Glutamatergic neuron (in vitro differentiated cells): ENCODE measurements at regions not wholly inside any gene's neighbourhood (a gene's known extent, or its start where the extent isn't known, plus 50 kb on each side); places are given as distances from the start of the nearest gene placed in this dataset.
"Not testable (repeated sequence)": the region's sequence is repeated elsewhere in the genome, so short reads cannot be mapped to it uniquely, and the experiment has no call there.

Experiments
- DNase-seq: peaks from one replicate; pipeline ENCODE4 v3.0.0; 2022
- H3K27ac Mint-ChIP-seq: one replicate; pipeline ENCODE4 v1.8.0; 2020; ENCODE audit warnings: mild to moderate bottlenecking, mixed read lengths, inconsistent platforms; ENCODE audit not compliant: unreplicated experiment
- H3K27me3 Mint-ChIP-seq: one replicate; pipeline ENCODE4 v1.8.0; 2020; ENCODE audit warnings: mild to moderate bottlenecking, moderate library complexity, mixed read lengths, inconsistent platforms; ENCODE audit not compliant: unreplicated experiment
- H3K36me3 Mint-ChIP-seq: one replicate; pipeline ENCODE4 v1.8.0; 2020; ENCODE audit warnings: mild to moderate bottlenecking, mixed read lengths, inconsistent platforms; ENCODE audit not compliant: unreplicated experiment
- H3K4me1 Mint-ChIP-seq: one replicate; pipeline ENCODE4 v1.8.0; 2020; ENCODE audit warnings: mild to moderate bottlenecking, low read depth, mixed read lengths, inconsistent platforms; ENCODE audit not compliant: unreplicated experiment
- H3K4me3 Mint-ChIP-seq: one replicate; pipeline ENCODE4 v1.8.0; 2020; ENCODE audit warnings: mild to moderate bottlenecking, mixed read lengths, inconsistent platforms; ENCODE audit not compliant: unreplicated experiment
- H3K9me3 Mint-ChIP-seq: one replicate; pipeline ENCODE4 v1.8.0; 2020; ENCODE audit warnings: mild to moderate bottlenecking, moderate library complexity, mixed read lengths, inconsistent platforms; ENCODE audit not compliant: unreplicated experiment
- CTCF ChIP-seq: fragments of 200-600 bp; sonication (generic); IDR thresholded peaks from one replicate; pipeline ENCODE4 v1.5.0; 2021; ENCODE audit not compliant: partially characterized antibody, unreplicated experiment

DNA sequence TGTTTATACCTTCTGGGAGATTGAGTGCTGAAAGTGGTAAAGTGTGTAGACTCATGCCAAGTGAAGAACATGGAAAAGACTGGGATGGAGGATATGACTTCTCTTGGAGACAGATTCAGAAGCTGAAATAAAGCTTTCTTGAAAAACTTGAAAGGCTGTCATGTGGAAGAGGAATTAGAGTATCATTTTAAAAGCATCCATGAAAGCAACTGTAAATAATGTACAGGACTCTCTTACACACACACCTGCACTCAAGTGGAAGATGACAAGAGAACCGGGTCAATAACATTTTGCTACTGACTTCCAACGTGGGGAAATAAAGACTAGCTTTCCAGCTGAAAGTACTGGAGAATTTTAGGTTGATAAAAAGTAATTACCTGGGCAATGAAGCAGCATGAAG lies 658.2 kb downstream of the TDRD15 start:
- TF ChIP-seq CTCF, result no peak
- no peaks in the 10 kb centered on the region for H3K27me3 Mint-ChIP-seq
- H3K36me3 Mint-ChIP-seq, result no peaks in the 10 kb centered on the region
- H3K27ac Mint-ChIP-seq, result no peak overlapping the region
- H3K4me3 Mint-ChIP-seq, result no peak overlapping the region
- H3K4me1 Mint-ChIP-seq, result no peaks in the 10 kb centered on the region
- DNase-seq, result no peak
- no peaks in the 10 kb centered on the region for H3K9me3 Mint-ChIP-seq

- Mint-ChIP-seq H3K9me3 (no peaks in the 10 kb centered on the region), H3K36me3 (no peaks in the 10 kb centered on the region)
- no peak for DNase-seq
Measured at GRCh38 chr2:21782866-21783265, 659.1 kb downstream of the TDRD15 start.

DNA sequence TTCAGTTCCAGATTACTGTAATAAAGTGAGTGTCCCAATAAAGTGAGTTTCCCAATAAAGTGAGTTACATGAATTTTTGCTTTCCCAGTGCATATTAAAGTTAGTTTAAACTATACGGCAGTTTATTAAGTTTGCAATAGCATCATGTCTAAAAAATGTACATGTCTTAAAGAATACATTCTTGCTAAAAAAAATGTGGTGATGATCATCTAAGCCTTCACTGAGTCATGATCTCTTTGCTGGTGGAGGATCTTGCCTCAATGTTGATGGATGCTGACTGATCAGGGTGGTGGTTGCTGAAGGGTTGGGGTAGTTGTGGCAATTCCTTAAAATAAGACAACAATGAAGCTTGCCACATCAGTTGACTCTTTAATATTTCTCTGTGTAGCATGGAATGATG lies 664.2 kb downstream of the TDRD15 start:
- no peaks in the 10 kb centered on the region for H3K27me3 Mint-ChIP-seq
- H3K36me3 Mint-ChIP-seq, result no peaks in the 10 kb centered on the region
- DNase-seq, result no peak
- no peak overlapping the region for H3K27ac Mint-ChIP-seq
- no peak for TF ChIP-seq CTCF
- no peaks in the 10 kb centered on the region for H3K4me1 Mint-ChIP-seq
- H3K9me3 Mint-ChIP-seq, result no peaks in the 10 kb centered on the region
- no peak overlapping the region for H3K4me3 Mint-ChIP-seq

More at GRCh38 chr2:21782866-21783265, 659.1 kb downstream of the TDRD15 start:
- TF ChIP-seq CTCF, result no peak
- Mint-ChIP-seq H3K27me3 (no peaks in the 10 kb centered on the region), H3K4me1 (no peaks in the 10 kb centered on the region), H3K27ac (no peak overlapping the region), H3K4me3 (no peak overlapping the region)

GRCh38 chr2:21790311-21790710 lies 666.5 kb downstream of the TDRD15 start:
- H3K4me3 Mint-ChIP-seq, result not testable (repeated sequence)

GRCh38 chr2:21792571-21792970 lies 668.8 kb downstream of the TDRD15 start:
- Mint-ChIP-seq H3K4me3 (no peak overlapping the region), H3K9me3 (no peaks in the 10 kb centered on the region), H3K27ac (no peak overlapping the region), H3K36me3 (no peaks in the 10 kb centered on the region), H3K4me1 (no peaks in the 10 kb centered on the region), H3K27me3 (no peaks in the 10 kb centered on the region)
- no peak for DNase-seq
- TF ChIP-seq CTCF, result no peak

More at GRCh38 chr2:21790311-21790710, 666.5 kb downstream of the TDRD15 start:
- not testable (repeated sequence) for DNase-seq, H3K36me3 Mint-ChIP-seq, H3K27ac Mint-ChIP-seq, H3K27me3 Mint-ChIP-seq, H3K4me1 Mint-ChIP-seq, H3K9me3 Mint-ChIP-seq

DNA sequence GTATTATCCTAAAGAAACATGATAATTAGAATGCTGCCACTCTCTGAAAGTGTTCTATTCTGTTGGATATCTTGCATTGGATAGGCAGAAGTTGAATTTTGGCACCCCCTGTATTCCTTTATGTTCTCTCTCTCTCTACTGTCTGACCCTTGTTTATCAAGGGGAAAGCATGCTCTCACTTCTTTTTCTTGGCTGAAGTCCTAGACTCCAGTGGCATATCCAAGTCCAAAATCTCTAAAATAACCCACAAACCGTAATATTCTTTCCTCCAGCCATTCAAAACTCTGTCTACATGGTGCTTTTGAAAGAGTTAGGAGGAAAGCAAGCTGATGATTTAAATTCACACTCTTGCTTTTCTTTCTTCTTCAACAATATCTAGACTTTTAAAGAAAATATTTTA lies 669.7 kb downstream of the TDRD15 start:
- DNase-seq, result no peak
- Mint-ChIP-seq H3K36me3 (no peaks in the 10 kb centered on the region), H3K4me3 (no peak overlapping the region), H3K27me3 (no peaks in the 10 kb centered on the region), H3K27ac (no peak overlapping the region), H3K9me3 (no peaks in the 10 kb centered on the region), H3K4me1 (no peaks in the 10 kb centered on the region)
- no peak for TF ChIP-seq CTCF
